ENCODE measurements at regions not wholly inside any gene's neighbourhood (a gene's known extent, or its start where the extent isn't known, plus 50 kb on each side); places are given as distances from the start of the nearest gene placed in this dataset.
"Not testable (repeated sequence)": the region's sequence is repeated elsewhere in the genome, so short reads cannot be mapped to it uniquely, and the experiment has no call there.

GRCh38 chr15:20401058-20401457 lies 140.5 kb downstream of the GOLGA6L6 start:
- not testable (repeated sequence) for H3K36me3 Mint-ChIP-seq, H3K4me1 Mint-ChIP-seq, H3K4me3 Mint-ChIP-seq, DNase-seq, H3K27me3 Mint-ChIP-seq, H3K27ac Mint-ChIP-seq, H3K9me3 Mint-ChIP-seq
- ATAC-seq (replicated peaks) = peak in 1 of 2 donors; percentile 25

GRCh38 chr15:20398680-20399079 lies 142.9 kb downstream of the GOLGA6L6 start:
- DNase-seq; H3K27ac Mint-ChIP-seq; H3K4me1 Mint-ChIP-seq; H3K4me3 Mint-ChIP-seq; H3K36me3 Mint-ChIP-seq; H3K9me3 Mint-ChIP-seq; H3K27me3 Mint-ChIP-seq; ATAC-seq (replicated peaks): not testable (repeated sequence)

- not testable (repeated sequence) for H3K27me3 Mint-ChIP-seq; H3K4me1 Mint-ChIP-seq; ATAC-seq (replicated peaks); H3K9me3 Mint-ChIP-seq; H3K27ac Mint-ChIP-seq; DNase-seq; H3K36me3 Mint-ChIP-seq; H3K4me3 Mint-ChIP-seq
Observed at GRCh38 chr15:20388161-20388560, 153.4 kb downstream of the GOLGA6L6 start.

- ATAC-seq (replicated peaks) = peak in 1 of 2 donors; percentile 33
Observed at GRCh38 chr15:20386198-20386597, 155.4 kb downstream of the GOLGA6L6 start.

GRCh38 chr15:20380199-20380598 lies 161.4 kb downstream of the GOLGA6L6 start:
- H3K4me3 Mint-ChIP-seq; ATAC-seq (replicated peaks); DNase-seq; H3K4me1 Mint-ChIP-seq; H3K27me3 Mint-ChIP-seq; H3K9me3 Mint-ChIP-seq; H3K27ac Mint-ChIP-seq; H3K36me3 Mint-ChIP-seq: not testable (repeated sequence)

More at GRCh38 chr15:20386198-20386597, 155.4 kb downstream of the GOLGA6L6 start:
- H3K9me3 Mint-ChIP-seq = no peaks in the 10 kb centered on the region
- H3K27ac Mint-ChIP-seq = no peak overlapping the region
- no peaks in the 10 kb centered on the region for H3K4me1 Mint-ChIP-seq
- no peak for DNase-seq
- no peak overlapping the region for H3K4me3 Mint-ChIP-seq
- H3K36me3 Mint-ChIP-seq = no peaks in the 10 kb centered on the region
- no peaks in the 10 kb centered on the region for H3K27me3 Mint-ChIP-seq

- ATAC-seq (replicated peaks) (no peak), DNase-seq (no peak)
- Mint-ChIP-seq H3K27me3 (no peaks in the 10 kb centered on the region), H3K36me3 (no peaks in the 10 kb centered on the region), H3K9me3 (no peaks in the 10 kb centered on the region), H3K27ac (no peak overlapping the region), H3K4me1 (no peaks in the 10 kb centered on the region), H3K4me3 (no peak overlapping the region)
Observed at GRCh38 chr15:20376872-20377271, 164.7 kb downstream of the GOLGA6L6 start.

GRCh38 chr15:20372416-20372815 lies 169.2 kb downstream of the GOLGA6L6 start:
- H3K27ac Mint-ChIP-seq; H3K36me3 Mint-ChIP-seq; H3K4me3 Mint-ChIP-seq; DNase-seq; H3K4me1 Mint-ChIP-seq; H3K27me3 Mint-ChIP-seq; ATAC-seq (replicated peaks); H3K9me3 Mint-ChIP-seq: not testable (repeated sequence)

- H3K27ac Mint-ChIP-seq = no peak overlapping the region
Observed at GRCh38 chr15:20369500-20369899, 172.1 kb downstream of the GOLGA6L6 start.

GRCh38 chr15:20368974-20369373 lies 172.6 kb downstream of the GOLGA6L6 start:
- Mint-ChIP-seq H3K9me3 (no peaks in the 10 kb centered on the region), H3K27me3 (no peaks in the 10 kb centered on the region), H3K4me1 (no peaks in the 10 kb centered on the region), H3K27ac (no peak overlapping the region), H3K4me3 (no peak overlapping the region), H3K36me3 (no peaks in the 10 kb centered on the region)
- no peak for ATAC-seq (replicated peaks)
- DNase-seq = no peak

More at GRCh38 chr15:20369500-20369899, 172.1 kb downstream of the GOLGA6L6 start:
- ATAC-seq (replicated peaks) = no peak
- Mint-ChIP-seq H3K4me3 (no peak overlapping the region), H3K4me1 (no peaks in the 10 kb centered on the region), H3K27me3 (no peaks in the 10 kb centered on the region), H3K9me3 (no peaks in the 10 kb centered on the region), H3K36me3 (no peaks in the 10 kb centered on the region)
- DNase-seq = no peak

- ATAC-seq (replicated peaks) (no peak), DNase-seq (no peak)
- no peak overlapping the region for H3K4me3 Mint-ChIP-seq
- H3K27me3 Mint-ChIP-seq = no peaks in the 10 kb centered on the region
- no peaks in the 10 kb centered on the region for H3K9me3 Mint-ChIP-seq
- H3K36me3 Mint-ChIP-seq = no peaks in the 10 kb centered on the region
- H3K4me1 Mint-ChIP-seq = no peaks in the 10 kb centered on the region
- H3K27ac Mint-ChIP-seq = no peak overlapping the region
Observed at GRCh38 chr15:20367093-20367492, 174.5 kb downstream of the GOLGA6L6 start.

GRCh38 chr15:20363591-20363990 lies 178.0 kb downstream of the GOLGA6L6 start:
- not testable (repeated sequence) for H3K27ac Mint-ChIP-seq; H3K9me3 Mint-ChIP-seq; H3K36me3 Mint-ChIP-seq; ATAC-seq (replicated peaks); H3K4me1 Mint-ChIP-seq; H3K27me3 Mint-ChIP-seq; H3K4me3 Mint-ChIP-seq; DNase-seq

- Mint-ChIP-seq H3K4me3 (no peak overlapping the region), H3K27me3 (peaks cover 4 to 14% of the 10 kb centered on the region in 2 donors), H3K27ac (no peak overlapping the region), H3K36me3 (no peaks in the 10 kb centered on the region), H3K9me3 (no peaks in the 10 kb centered on the region), H3K4me1 (peaks cover 3 to 6% of the 10 kb centered on the region in 2 donors)
- ATAC-seq (replicated peaks) = no peak
- no peak for DNase-seq
Observed at GRCh38 chr15:20361091-20361490, 180.5 kb downstream of the GOLGA6L6 start.

- Mint-ChIP-seq H3K9me3 (no peaks in the 10 kb centered on the region), H3K4me3 (no peak overlapping the region), H3K36me3 (no peaks in the 10 kb centered on the region), H3K27me3 (peaks cover 4 to 14% of the 10 kb centered on the region in 2 donors), H3K27ac (no peak overlapping the region), H3K4me1 (peaks cover 3 to 6% of the 10 kb centered on the region in 2 donors)
- no peak for ATAC-seq (replicated peaks)
- DNase-seq = no peak
Observed at GRCh38 chr15:20358779-20359414, 182.7 kb downstream of the GOLGA6L6 start.

- no peak for DNase-seq
- Mint-ChIP-seq H3K9me3 (no peaks in the 10 kb centered on the region), H3K4me3 (no peak overlapping the region), H3K4me1 (peaks cover 3 to 6% of the 10 kb centered on the region in 2 donors), H3K27me3 (peaks cover 4 to 14% of the 10 kb centered on the region in 2 donors), H3K36me3 (no peaks in the 10 kb centered on the region), H3K27ac (no peak overlapping the region)
- no peak for ATAC-seq (replicated peaks)
Observed at GRCh38 chr15:20358066-20358778, 183.4 kb downstream of the GOLGA6L6 start.

- Mint-ChIP-seq H3K4me1 (peaks cover 3 to 6% of the 10 kb centered on the region in 2 donors), H3K36me3 (no peaks in the 10 kb centered on the region), H3K27me3 (peaks cover 4 to 14% of the 10 kb centered on the region in 2 donors), H3K4me3 (no peak overlapping the region), H3K9me3 (no peaks in the 10 kb centered on the region), H3K27ac (peak overlapping the region; percentile 27)
- ATAC-seq (replicated peaks) = no peak
- no peak for DNase-seq
Observed at GRCh38 chr15:20357481-20358065, 184.0 kb downstream of the GOLGA6L6 start.
